ENCODE measurements at regions not wholly inside any gene's neighbourhood (a gene's known extent, or its start where the extent isn't known, plus 50 kb on each side); places are given as distances from the start of the nearest gene placed in this dataset.

DNA sequence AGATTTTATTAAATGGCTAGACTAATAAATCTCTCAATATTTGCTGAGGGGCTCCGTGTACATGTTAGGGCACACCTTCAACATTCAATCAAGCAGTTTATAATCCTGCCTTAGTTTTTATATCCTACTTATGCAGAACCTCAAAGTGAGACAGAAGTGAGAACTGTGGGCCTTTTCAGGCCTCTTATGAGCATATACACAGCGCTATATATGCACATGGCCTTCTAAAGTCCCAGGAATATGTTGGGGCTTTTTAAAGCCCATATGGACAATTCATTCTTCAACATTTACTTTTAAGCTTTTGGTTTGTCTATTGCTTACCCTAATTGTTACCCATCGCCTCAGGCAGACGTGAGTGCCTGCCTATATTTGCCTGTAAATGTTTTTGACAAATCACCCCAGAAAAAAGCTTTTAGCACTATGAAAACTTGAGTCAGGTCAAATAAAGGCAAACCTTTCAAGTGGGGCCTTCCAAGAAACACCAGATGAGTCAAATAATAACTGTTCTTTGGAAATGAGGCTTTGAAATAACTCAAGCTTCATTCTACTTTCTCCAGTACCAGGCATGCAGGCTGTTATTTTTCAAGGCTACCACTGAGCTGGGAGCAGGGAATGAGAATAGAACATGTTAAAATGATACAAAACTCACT lies 58.2 kb downstream of the ESM1 start:
- RAD21 ChIA-PET (ENCODE audit: low non-redundant PET in 1 of 2, low total read pairs in 2 of 2, uncharacterized antibody in 2 of 2, unreplicated experiment in 2 of 2) = no interaction called here

More for the DNA sequence above, 58.2 kb downstream of the ESM1 start:
- intact Hi-C loops (cut with micrococcal nuclease) = no loop called here
- no TSS peak for BruUV-seq (replicated peaks)
- POLR2A ChIA-PET = no interaction called here
- Histone ChIP-seq H3K27ac (ENCODE audit: low read depth, low read length) (no peak overlapping the region), H3K4me3 (replicated peaks in 1 of 2; ENCODE audit: low read depth in 1 of 2, low read length in 2 of 2) (no peak overlapping the region), H3K4me2 (ENCODE audit: low read length) (no peak overlapping the region), H3K9ac (ENCODE audit: low read length) (no peak overlapping the region), H3K9me3 (ENCODE audit: control insufficient read depth in 1 of 2, insufficient read depth in 1 of 2, low read depth in 1 of 2, low read length in 2 of 2) (no peaks in the 10 kb centered on the region), H3K79me2 (ENCODE audit: insufficient read depth, low read length) (no peaks in the 10 kb centered on the region), H3K4me1 (ENCODE audit: control insufficient read depth in 1 of 2, insufficient read depth in 2 of 2, low read length in 2 of 2) (no peaks in the 10 kb centered on the region), H2AFZ (ENCODE audit: low read depth, low read length, poor library complexity, severe bottlenecking) (no peak overlapping the region), H3K9me2 (ENCODE audit: insufficient read depth) (no peaks in the 10 kb centered on the region), H3K27me3 (ENCODE audit: insufficient read depth, low read length) (peaks cover 13% of the 10 kb centered on the region), H4K20me1 (ENCODE audit: insufficient read depth) (no peaks in the 10 kb centered on the region), H3K36me3 (ENCODE audit: control insufficient read depth in 1 of 2, insufficient read depth in 2 of 2, low read length in 2 of 2) (no peaks in the 10 kb centered on the region)
- ATAC-seq (no peak), DNase-seq (ENCODE audit: low read depth, low spot score) (no peak)
- CTCF ChIA-PET = interaction anchor here (1.8 kb wide), 1 partner anchor 17 kb away, joined by 5 read pairs; no protein-coding TSS in a partner anchor
- no peak for TF ChIP-seq TCF7L2 (IDR thresholded peaks at IDR 0.05; ENCODE audit: borderline replicate concordance, extremely low read depth, insufficient read depth, insufficient read length)
- no peak for TF ChIP-seq ZFX (IDR thresholded peaks at IDR 0.05)
- TF ChIP-seq RAD21 (IDR thresholded peaks at IDR 0.05; ENCODE audit: low read depth) = no peak
- TF ChIP-seq, protein P1, sequence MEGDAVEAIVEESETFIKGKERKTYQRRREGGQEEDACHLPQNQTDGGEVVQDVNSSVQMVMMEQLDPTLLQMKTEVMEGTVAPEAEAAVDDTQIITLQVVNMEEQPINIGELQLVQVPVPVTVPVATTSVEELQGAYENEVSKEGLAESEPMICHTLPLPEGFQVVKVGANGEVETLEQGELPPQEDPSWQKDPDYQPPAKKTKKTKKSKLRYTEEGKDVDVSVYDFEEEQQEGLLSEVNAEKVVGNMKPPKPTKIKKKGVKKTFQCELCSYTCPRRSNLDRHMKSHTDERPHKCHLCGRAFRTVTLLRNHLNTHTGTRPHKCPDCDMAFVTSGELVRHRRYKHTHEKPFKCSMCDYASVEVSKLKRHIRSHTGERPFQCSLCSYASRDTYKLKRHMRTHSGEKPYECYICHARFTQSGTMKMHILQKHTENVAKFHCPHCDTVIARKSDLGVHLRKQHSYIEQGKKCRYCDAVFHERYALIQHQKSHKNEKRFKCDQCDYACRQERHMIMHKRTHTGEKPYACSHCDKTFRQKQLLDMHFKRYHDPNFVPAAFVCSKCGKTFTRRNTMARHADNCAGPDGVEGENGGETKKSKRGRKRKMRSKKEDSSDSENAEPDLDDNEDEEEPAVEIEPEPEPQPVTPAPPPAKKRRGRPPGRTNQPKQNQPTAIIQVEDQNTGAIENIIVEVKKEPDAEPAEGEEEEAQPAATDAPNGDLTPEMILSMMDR (IDR thresholded peaks at IDR 0.05 in 2 of 3, conservative IDR thresholded peaks at IDR 0.05 in 1 of 3; ENCODE audit: borderline replicate concordance in 1 of 3, insufficient read depth in 1 of 3, low read depth in 2 of 3, low read length in 2 of 3) = no peak
- no peak for TF ChIP-seq ELF1 (IDR thresholded peaks at IDR 0.05; ENCODE audit: borderline replicate concordance, low read depth)
- TF ChIP-seq, protein P2, sequence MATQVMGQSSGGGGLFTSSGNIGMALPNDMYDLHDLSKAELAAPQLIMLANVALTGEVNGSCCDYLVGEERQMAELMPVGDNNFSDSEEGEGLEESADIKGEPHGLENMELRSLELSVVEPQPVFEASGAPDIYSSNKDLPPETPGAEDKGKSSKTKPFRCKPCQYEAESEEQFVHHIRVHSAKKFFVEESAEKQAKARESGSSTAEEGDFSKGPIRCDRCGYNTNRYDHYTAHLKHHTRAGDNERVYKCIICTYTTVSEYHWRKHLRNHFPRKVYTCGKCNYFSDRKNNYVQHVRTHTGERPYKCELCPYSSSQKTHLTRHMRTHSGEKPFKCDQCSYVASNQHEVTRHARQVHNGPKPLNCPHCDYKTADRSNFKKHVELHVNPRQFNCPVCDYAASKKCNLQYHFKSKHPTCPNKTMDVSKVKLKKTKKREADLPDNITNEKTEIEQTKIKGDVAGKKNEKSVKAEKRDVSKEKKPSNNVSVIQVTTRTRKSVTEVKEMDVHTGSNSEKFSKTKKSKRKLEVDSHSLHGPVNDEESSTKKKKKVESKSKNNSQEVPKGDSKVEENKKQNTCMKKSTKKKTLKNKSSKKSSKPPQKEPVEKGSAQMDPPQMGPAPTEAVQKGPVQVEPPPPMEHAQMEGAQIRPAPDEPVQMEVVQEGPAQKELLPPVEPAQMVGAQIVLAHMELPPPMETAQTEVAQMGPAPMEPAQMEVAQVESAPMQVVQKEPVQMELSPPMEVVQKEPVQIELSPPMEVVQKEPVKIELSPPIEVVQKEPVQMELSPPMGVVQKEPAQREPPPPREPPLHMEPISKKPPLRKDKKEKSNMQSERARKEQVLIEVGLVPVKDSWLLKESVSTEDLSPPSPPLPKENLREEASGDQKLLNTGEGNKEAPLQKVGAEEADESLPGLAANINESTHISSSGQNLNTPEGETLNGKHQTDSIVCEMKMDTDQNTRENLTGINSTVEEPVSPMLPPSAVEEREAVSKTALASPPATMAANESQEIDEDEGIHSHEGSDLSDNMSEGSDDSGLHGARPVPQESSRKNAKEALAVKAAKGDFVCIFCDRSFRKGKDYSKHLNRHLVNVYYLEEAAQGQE (IDR thresholded peaks at IDR 0.05; ENCODE audit: low read depth) = no peak
- TF ChIP-seq POLR2A (IDR thresholded peaks at IDR 0.05; ENCODE audit: borderline replicate concordance, extremely low read depth, insufficient read depth, insufficient read length) = no peak

All from HCT116 (cell line).